HAP-1 (cell line): ENCODE measurements at regions not wholly inside any gene's neighbourhood (a gene's known extent, or its start where the extent isn't known, plus 50 kb on each side); places are given as distances from the start of the nearest gene placed in this dataset.

Experiments used
- DNase-seq, 2 experiments: peaks; one replicate each; pipeline ENCODE4 v3.0.0-alpha.2; 2016 to 2020; ENCODE audit warnings: low spot score in 2 of 2
- H3K27me3 ChIP-seq: fragments of 250-450 bp; sonication (Bioruptor Pico); 2 replicates; pipeline ENCODE4 v1.5.1; 2020; ENCODE audit warnings: low read depth, mild to moderate bottlenecking, moderate library complexity
- H3K36me3 ChIP-seq: fragments of 250-450 bp; sonication (Bioruptor Pico); replicated peaks from 2 replicates; pipeline ENCODE4 v1.5.1; 2020; ENCODE audit warnings: mild to moderate bottlenecking
- H3K4me1 ChIP-seq: fragments of 250-450 bp; sonication (Bioruptor Pico); 2 replicates; pipeline ENCODE4 v1.5.1; 2020; ENCODE audit warnings: mild to moderate bottlenecking
- H3K4me3 ChIP-seq: fragments of 250-450 bp; sonication (Bioruptor Pico); 2 replicates; pipeline ENCODE4 v1.5.1; 2020; ENCODE audit warnings: mild to moderate bottlenecking, moderate library complexity
- H3K9me3 ChIP-seq: fragments of 250-450 bp; sonication (Bioruptor Pico); 2 replicates; pipeline ENCODE4 v1.5.1; 2020; ENCODE audit warnings: mild to moderate bottlenecking, moderate library complexity
- in situ Hi-C: fragments of 300-500 bp; cut with MboI; formaldehyde crosslinking; loops from 3 replicates; pipeline ENCODE4 v1.14.3; 2020; ENCODE audit warnings: low sequenced_read_pairs, inconsistent platforms, mixed read lengths

GRCh38 chr5:8134609-8135008 lies 265.7 kb downstream of the MTRR start:
- Histone ChIP-seq H3K9me3 (no peaks in the 10 kb centered on the region), H3K27me3 (no peaks in the 10 kb centered on the region), H3K4me3 (no peak overlapping the region), H3K4me1 (no peaks in the 10 kb centered on the region), H3K36me3 (no peaks in the 10 kb centered on the region)
- DNase-seq: no peak
- in situ Hi-C loops: no loop called here

- Histone ChIP-seq H3K36me3 (no peaks in the 10 kb centered on the region), H3K4me1 (no peaks in the 10 kb centered on the region), H3K9me3 (no peaks in the 10 kb centered on the region), H3K4me3 (no peak overlapping the region), H3K27me3 (no peaks in the 10 kb centered on the region)
- in situ Hi-C loops: no loop called here
- DNase-seq: no peak
Measured at GRCh38 chr5:8135742-8136141, 266.8 kb downstream of the MTRR start.

- H3K36me3 ChIP-seq: no peaks in the 10 kb centered on the region
- no peak for DNase-seq
- no peaks in the 10 kb centered on the region for H3K27me3 ChIP-seq
- in situ Hi-C loops: no loop called here
- H3K4me3 ChIP-seq: no peak overlapping the region
- H3K9me3 ChIP-seq: no peaks in the 10 kb centered on the region
- H3K4me1 ChIP-seq: no peaks in the 10 kb centered on the region
Measured at GRCh38 chr5:8136271-8136670, 267.3 kb downstream of the MTRR start.

GRCh38 chr5:8137941-8138550 lies 269.1 kb downstream of the MTRR start:
- H3K4me1 ChIP-seq: no peaks in the 10 kb centered on the region
- DNase-seq: no peak
- no peak overlapping the region for H3K4me3 ChIP-seq
- no peaks in the 10 kb centered on the region for H3K27me3 ChIP-seq
- H3K36me3 ChIP-seq: no peaks in the 10 kb centered on the region
- no peaks in the 10 kb centered on the region for H3K9me3 ChIP-seq
- in situ Hi-C loops: no loop called here

- Histone ChIP-seq H3K4me1 (no peaks in the 10 kb centered on the region), H3K36me3 (no peaks in the 10 kb centered on the region), H3K4me3 (no peak overlapping the region), H3K27me3 (no peaks in the 10 kb centered on the region), H3K9me3 (no peaks in the 10 kb centered on the region)
- DNase-seq: no peak
- in situ Hi-C loops: no loop called here
Measured at GRCh38 chr5:8138884-8139283, 269.9 kb downstream of the MTRR start.

GRCh38 chr5:8150791-8151190 lies 281.8 kb downstream of the MTRR start:
- H3K36me3 ChIP-seq: no peaks in the 10 kb centered on the region
- H3K9me3 ChIP-seq: no peaks in the 10 kb centered on the region
- H3K4me1 ChIP-seq: no peaks in the 10 kb centered on the region
- in situ Hi-C loops: no loop called here
- no peaks in the 10 kb centered on the region for H3K27me3 ChIP-seq
- no peak for DNase-seq
- H3K4me3 ChIP-seq: no peak overlapping the region

GRCh38 chr5:8156706-8157105 lies 287.8 kb downstream of the MTRR start:
- H3K4me1 ChIP-seq: no peaks in the 10 kb centered on the region
- no peaks in the 10 kb centered on the region for H3K9me3 ChIP-seq
- in situ Hi-C loops: no loop called here
- no peak overlapping the region for H3K4me3 ChIP-seq
- no peaks in the 10 kb centered on the region for H3K36me3 ChIP-seq
- no peaks in the 10 kb centered on the region for H3K27me3 ChIP-seq
- DNase-seq: no peak

GRCh38 chr5:8157320-8157822 lies 288.4 kb downstream of the MTRR start:
- Histone ChIP-seq H3K9me3 (no peaks in the 10 kb centered on the region), H3K36me3 (no peaks in the 10 kb centered on the region), H3K27me3 (no peaks in the 10 kb centered on the region), H3K4me1 (no peaks in the 10 kb centered on the region), H3K4me3 (no peak overlapping the region)
- DNase-seq: no peak
- in situ Hi-C loops: no loop called here

GRCh38 chr5:8176101-8176693 lies 307.2 kb downstream of the MTRR start:
- no peaks in the 10 kb centered on the region for H3K36me3 ChIP-seq
- no peak for DNase-seq
- H3K4me1 ChIP-seq: no peaks in the 10 kb centered on the region
- H3K9me3 ChIP-seq: no peaks in the 10 kb centered on the region
- H3K4me3 ChIP-seq: no peak overlapping the region
- in situ Hi-C loops: no loop called here
- no peaks in the 10 kb centered on the region for H3K27me3 ChIP-seq

GRCh38 chr5:8184455-8185063 lies 315.6 kb downstream of the MTRR start:
- peak in 1 of 2 experiments; percentile 66 for DNase-seq
- H3K4me3 ChIP-seq: no peak overlapping the region
- in situ Hi-C loops: no loop called here
- no peaks in the 10 kb centered on the region for H3K36me3 ChIP-seq
- H3K27me3 ChIP-seq: no peaks in the 10 kb centered on the region
- no peaks in the 10 kb centered on the region for H3K4me1 ChIP-seq
- no peaks in the 10 kb centered on the region for H3K9me3 ChIP-seq

- no peaks in the 10 kb centered on the region for H3K4me1 ChIP-seq
- no peak overlapping the region for H3K4me3 ChIP-seq
- H3K27me3 ChIP-seq: no peaks in the 10 kb centered on the region
- DNase-seq: no peak
- H3K36me3 ChIP-seq: no peaks in the 10 kb centered on the region
- in situ Hi-C loops: no loop called here
- no peaks in the 10 kb centered on the region for H3K9me3 ChIP-seq
Measured at GRCh38 chr5:8185852-8186251, 316.9 kb downstream of the MTRR start.

GRCh38 chr5:8188874-8189565 lies 320.1 kb downstream of the MTRR start:
- DNase-seq: no peak
- no peaks in the 10 kb centered on the region for H3K9me3 ChIP-seq
- no peaks in the 10 kb centered on the region for H3K36me3 ChIP-seq
- no peaks in the 10 kb centered on the region for H3K27me3 ChIP-seq
- no peak overlapping the region for H3K4me3 ChIP-seq
- H3K4me1 ChIP-seq: no peaks in the 10 kb centered on the region
- in situ Hi-C loops: no loop called here

- DNase-seq: no peak
- no peak overlapping the region for H3K4me3 ChIP-seq
- no peaks in the 10 kb centered on the region for H3K9me3 ChIP-seq
- no peaks in the 10 kb centered on the region for H3K27me3 ChIP-seq
- H3K36me3 ChIP-seq: no peaks in the 10 kb centered on the region
- in situ Hi-C loops: no loop called here
- H3K4me1 ChIP-seq: no peaks in the 10 kb centered on the region
Measured at GRCh38 chr5:8192840-8193239, 323.9 kb downstream of the MTRR start.

- no peaks in the 10 kb centered on the region for H3K27me3 ChIP-seq
- no peak for DNase-seq
- in situ Hi-C loops: no loop called here
- H3K4me3 ChIP-seq: no peak overlapping the region
- H3K9me3 ChIP-seq: no peaks in the 10 kb centered on the region
- no peaks in the 10 kb centered on the region for H3K36me3 ChIP-seq
- no peaks in the 10 kb centered on the region for H3K4me1 ChIP-seq
Measured at GRCh38 chr5:8196061-8196460, 327.1 kb downstream of the MTRR start.
